ENCODE measurements at regions not wholly inside any gene's neighbourhood (a gene's known extent, or its start where the extent isn't known, plus 50 kb on each side); places are given as distances from the start of the nearest gene placed in this dataset.
"Not testable (repeated sequence)": the region's sequence is repeated elsewhere in the genome, so short reads cannot be mapped to it uniquely, and the experiment has no call there.

- DNase-seq (ENCODE audit: low read depth in 4 of 4, low spot score in 3 of 4) = no peak
Measured at GRCh38 chr2:185625604-185626003, 113.0 kb upstream of the FSIP2 start.

DNA sequence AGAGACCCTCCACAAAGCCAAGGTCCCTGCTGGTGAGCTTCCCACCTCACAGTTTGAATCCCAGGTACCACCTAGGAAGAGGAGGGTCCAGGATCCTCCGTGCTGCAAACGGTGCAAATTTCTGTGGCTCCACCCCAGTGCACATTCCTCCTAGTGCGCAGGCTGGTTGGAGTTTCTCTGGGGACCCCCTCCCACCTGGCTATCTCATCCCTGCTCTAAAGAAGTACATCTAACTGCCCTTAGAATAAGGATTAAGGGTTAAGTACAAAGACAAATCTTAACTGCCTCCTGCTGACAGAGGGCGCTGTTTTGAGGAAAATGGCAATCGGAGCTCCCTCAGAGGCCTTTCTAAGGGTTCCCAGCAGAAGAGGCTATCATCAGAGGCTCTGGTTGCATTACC lies 109.6 kb upstream of the FSIP2 start:
- no peak for DNase-seq (ENCODE audit: low read depth in 4 of 4, low spot score in 3 of 4)

GRCh38 chr2:185633621-185634020 lies 105.0 kb upstream of the FSIP2 start:
- DNase-seq (ENCODE audit: low read depth in 4 of 4, low spot score in 3 of 4) = no peak

- DNase-seq (ENCODE audit: low read depth in 4 of 4, low spot score in 3 of 4) = no peak
Measured at GRCh38 chr2:185638771-185639170, 99.8 kb upstream of the FSIP2 start.

GRCh38 chr2:185640588-185640987 lies 98.0 kb upstream of the FSIP2 start:
- DNase-seq (ENCODE audit: low read depth in 4 of 4, low spot score in 3 of 4) = no peak

DNA sequence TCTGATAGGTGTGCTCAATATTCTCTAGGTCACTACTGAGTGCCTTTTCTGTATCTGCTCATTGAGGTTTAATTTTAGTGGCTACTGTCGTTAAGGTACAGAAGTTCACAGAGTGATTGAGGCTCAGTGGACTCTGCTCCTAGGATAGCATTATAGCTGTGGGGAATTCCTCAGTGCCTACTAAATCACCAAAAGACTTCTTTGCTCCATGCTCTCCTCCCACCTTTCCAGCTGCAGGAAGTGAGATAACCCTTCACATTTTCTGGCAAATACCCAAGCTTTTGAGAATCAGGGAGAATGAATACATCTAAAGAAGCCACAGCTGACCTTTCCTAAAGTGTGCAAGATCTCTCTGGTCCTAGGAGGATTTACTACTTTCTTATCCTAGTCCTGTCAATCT lies 95.2 kb upstream of the FSIP2 start:
- DNase-seq (ENCODE audit: low read depth in 4 of 4, low spot score in 3 of 4) = no peak

DNA sequence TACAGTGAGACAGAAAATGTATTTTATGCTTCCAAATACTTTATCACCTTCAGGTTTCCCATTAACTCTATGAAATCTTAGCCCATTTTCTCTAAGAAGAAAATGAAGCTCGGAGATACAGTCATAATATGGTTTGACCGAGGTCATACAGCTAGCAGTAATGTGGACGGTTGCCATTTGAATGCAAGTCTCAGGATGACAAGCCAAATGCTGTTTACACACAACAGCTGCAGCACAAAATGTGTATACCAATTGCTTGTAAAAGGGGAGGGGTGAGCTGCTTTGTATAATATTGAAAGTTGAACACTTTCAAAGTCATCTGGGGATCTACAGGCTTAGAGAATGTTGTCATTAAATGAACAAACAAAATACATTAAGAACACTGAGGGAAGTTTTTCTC lies 93.8 kb upstream of the FSIP2 start:
- peak in 3 of 4 donors; percentile 5 to 22 (median 7) for DNase-seq (ENCODE audit: low read depth in 4 of 4, low spot score in 3 of 4)

DNA sequence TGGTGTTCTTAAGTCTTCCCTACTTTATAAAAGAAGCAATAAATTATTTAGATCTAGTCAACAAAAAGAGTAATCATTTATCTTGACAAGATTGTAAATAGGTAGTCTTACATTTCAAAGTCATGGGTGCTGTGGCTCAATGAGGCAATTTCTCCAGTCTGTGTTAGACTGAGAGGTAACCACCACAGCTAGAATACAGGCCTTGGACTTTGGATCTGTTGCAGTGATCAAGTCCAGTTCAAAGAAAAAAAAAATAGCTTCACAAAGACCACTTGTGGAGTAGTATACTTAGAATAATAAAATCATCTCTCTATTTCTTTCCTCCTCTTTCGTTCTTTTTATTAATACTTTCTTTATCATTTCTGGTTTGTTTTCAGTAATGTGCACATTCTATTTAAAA lies 93.1 kb upstream of the FSIP2 start:
- DNase-seq (ENCODE audit: low read depth in 4 of 4, low spot score in 3 of 4) = no peak

GRCh38 chr2:185658750-185659149 lies 79.9 kb upstream of the FSIP2 start:
- no peak for DNase-seq (ENCODE audit: low read depth in 4 of 4, low spot score in 3 of 4)

- DNase-seq (ENCODE audit: low read depth in 4 of 4, low spot score in 3 of 4) = no peak
Measured at GRCh38 chr2:185663811-185664210, 74.8 kb upstream of the FSIP2 start.

DNA sequence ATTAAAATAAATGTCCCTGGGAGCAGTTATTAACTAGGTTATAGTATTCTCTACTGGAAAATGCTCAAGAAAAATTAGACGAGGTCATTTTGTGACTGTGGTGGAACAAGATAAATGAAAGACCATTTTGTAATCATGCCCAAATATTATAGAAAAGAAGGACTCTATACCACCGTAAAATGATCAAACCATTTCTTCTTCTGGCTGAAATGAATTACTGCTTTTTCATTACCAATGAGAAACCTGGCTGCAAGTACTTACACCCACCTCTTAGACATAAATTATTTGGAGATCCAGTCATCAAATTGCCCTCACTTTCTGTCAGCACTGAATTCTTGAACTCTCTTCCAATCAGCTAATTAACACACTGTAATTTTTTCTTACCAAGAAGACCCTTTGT lies 74.2 kb upstream of the FSIP2 start:
- no peak for DNase-seq (ENCODE audit: low read depth in 4 of 4, low spot score in 3 of 4)

DNA sequence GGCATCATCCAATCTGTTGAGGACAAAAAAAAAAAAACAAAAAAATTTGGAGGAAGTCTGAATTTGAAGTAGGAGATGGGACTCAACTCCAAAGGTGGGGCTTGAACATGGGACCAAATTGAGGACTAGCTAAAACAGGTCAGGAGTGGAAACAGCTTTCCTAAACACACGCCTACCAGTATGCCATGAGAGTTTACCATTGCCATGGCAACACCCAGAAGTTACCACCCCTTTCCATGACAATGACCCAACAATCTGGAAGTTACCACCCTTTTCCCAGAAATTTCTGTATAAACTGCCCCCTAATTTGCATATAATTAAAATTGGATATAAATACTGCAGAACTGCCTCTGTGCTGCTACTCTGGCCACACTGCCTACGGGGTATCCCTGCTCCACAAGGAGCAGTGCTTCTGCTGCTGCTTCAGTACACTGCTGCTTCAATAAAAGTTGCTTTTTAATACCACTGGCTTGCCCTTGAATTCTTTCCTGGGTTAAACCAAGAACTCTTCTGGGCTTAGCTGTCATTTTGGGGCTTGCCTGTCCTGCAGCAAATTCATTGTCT lies 73.3 kb upstream of the FSIP2 start:
- DNase-seq (ENCODE audit: low read depth in 4 of 4, low spot score in 3 of 4) = no peak

DNA sequence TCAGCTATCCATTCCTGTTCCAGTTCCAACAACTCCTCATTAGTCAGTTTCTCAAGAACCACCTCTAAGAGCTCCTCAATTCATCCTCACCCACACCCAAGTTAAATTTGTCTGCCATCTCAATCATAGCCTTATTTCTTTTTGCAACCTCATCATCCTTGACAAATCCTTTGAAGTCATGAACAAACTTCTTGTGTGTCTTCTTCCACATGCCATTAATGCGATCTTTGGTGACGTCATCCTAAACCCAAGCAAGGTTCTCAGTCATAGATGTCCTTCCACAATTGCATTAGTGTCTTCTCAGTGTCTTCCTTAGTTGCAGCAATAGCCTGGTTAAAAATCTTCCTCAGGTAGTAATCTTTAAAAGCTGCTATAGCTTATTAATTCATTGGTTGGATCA lies 71.2 kb upstream of the FSIP2 start:
- no peak for DNase-seq (ENCODE audit: low read depth in 4 of 4, low spot score in 3 of 4)

DNA sequence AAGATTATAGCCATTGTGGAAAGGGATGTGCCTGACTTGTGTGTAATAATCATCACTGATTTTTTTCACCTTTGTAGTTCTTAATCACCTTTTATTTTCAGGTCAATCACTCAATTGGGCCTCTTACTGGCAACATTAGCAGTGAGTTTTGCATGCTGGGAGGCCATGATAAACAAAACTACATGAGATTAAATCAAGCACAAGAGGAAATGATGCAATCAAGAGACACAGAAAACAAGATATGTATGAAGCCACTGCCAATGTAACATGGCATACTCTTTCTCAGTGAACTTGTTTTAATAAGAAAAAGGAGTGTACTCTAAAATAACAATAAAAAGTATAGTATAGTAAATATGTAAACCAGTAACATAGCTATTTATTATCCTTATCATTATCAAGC lies 69.9 kb upstream of the FSIP2 start:
- DNase-seq (ENCODE audit: low read depth in 4 of 4, low spot score in 3 of 4) = no peak

GRCh38 chr2:185674232-185674631 lies 64.4 kb upstream of the FSIP2 start:
- no peak for DNase-seq (ENCODE audit: low read depth in 4 of 4, low spot score in 3 of 4)

DNA sequence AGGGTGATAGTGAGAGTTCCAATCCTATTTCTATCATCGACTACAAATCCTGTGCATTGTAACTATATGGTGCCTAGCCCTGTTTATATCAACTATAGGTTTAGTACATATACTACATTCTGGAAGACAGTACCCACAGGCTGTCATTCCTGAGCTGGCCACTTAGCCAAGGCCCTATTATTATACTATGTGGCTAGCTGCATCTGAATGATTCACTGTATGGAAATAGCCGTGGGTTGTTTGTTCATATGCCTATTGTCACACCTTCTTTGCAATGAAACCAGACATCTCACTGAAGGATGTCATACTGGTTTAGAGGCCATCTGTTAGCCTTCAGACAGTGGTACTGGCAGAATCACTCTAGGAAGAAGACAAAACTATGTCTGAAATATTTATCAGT lies 62.3 kb upstream of the FSIP2 start:
- DNase-seq (ENCODE audit: low read depth in 4 of 4, low spot score in 3 of 4) = no peak

DNA sequence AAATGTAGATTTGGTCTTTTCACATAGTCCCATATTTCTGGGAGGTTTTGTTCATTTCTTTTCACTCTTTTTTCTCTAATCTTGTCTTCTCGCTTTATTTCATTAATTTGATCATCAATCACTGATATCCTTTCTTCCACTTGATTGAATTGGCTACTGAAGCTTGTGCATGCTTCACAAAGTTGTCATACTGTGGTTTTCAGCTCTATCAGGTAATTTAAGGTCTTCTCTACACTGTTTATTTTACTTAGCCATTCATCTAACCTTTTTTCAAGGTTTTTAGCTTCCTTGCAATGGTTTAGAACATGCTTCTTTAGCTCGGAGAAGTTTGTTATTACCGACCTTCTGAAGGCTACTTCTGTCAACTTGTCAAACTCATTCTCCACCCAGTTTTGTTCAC lies 51.6 kb upstream of the FSIP2 start:
- DNase-seq (ENCODE audit: low read depth in 4 of 4, low spot score in 3 of 4) = not testable (repeated sequence)

DNA sequence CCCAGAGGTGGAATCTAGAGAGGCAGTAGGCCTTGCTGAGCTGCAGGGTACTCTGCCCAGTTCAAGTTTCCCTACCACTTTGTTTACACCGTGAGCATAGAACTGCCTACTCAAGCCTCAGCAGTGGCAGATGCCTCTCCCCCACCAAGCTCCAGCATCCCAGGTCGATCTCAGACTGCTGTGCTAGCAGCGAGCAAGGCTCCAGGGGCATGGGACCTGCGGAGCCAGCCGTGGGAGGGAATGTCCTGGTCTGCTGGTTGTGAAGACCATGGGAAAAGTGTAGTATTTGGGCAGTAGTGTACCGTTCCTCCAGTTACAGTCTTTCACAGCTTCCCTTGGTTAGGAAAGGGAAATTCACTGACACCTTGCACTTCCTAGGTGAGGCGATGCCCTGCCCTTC lies 50.6 kb upstream of the FSIP2 start:
- DNase-seq (ENCODE audit: low read depth in 4 of 4, low spot score in 3 of 4) = no peak

Measured in right renal pelvis (tissue), 4 donors.